ENCODE measurements at regions not wholly inside any gene's neighbourhood (a gene's known extent, or its start where the extent isn't known, plus 50 kb on each side); places are given as distances from the start of the nearest gene placed in this dataset.
"Not testable (repeated sequence)": the region's sequence is repeated elsewhere in the genome, so short reads cannot be mapped to it uniquely, and the experiment has no call there.

DNA sequence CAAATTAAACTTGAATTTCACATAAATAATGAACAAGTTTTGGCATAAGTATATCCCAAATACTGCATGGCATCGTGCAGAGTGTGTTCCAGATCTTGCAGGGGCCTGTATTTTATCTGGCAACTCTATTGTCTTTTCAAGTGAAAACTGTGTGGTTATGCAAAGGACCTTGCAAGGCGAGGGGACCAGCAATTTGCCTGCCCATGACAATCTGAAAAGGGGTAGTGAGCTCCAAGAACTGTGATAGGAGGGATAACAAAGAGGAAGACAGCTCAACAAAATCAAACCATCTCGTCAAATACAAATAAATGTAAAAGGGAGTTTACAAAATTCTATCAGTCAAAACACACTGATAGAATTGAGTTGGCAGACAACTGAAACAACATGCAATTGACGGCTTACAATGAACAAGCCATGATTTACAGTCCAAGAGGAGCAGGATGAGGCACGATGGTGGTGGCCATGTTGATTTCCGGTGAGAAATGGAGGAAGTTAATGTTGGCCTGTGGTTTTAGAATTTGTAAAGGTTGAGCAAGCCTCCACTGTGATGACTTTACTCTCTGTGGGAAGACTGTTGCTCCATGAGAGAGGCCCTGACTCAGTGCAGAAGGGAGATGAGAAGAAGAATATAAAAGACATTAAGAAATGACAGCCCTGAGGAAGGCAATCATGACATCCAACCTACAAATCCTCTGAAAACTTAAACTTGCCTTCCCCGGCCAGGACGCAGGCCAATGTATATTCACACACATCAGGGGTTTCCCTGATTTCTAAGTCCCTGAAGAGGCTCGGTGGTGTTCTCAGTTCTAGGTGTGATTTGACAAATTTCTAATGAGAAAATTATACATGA is 132.2 kb downstream of the ADSS2 start:
- peak; percentile 34 to 55 for DNase-seq (ENCODE audit: low read depth in 2 of 2)

DNA sequence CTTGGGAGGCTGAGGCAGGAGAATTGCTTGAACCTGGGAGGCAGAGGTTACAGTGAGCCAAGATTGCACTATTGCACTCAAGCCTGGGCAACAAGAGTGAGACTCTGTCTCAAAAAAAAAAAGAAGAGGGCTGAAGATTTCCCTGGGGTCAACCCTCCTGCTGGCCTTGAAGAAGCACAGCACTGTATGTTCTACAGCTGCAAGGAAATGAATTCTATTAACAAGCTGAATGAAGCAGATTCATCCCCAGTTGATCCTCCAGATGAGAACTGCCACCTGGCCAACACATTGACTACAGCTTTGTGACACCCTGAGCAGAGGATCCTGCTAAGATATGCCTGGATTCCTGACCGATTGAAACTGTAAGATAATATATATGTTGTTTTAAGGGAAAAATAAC is 129.5 kb downstream of the ADSS2 start:
- DNase-seq (ENCODE audit: low read depth in 2 of 2): peak in 1 of 2 donors; percentile 9

DNA sequence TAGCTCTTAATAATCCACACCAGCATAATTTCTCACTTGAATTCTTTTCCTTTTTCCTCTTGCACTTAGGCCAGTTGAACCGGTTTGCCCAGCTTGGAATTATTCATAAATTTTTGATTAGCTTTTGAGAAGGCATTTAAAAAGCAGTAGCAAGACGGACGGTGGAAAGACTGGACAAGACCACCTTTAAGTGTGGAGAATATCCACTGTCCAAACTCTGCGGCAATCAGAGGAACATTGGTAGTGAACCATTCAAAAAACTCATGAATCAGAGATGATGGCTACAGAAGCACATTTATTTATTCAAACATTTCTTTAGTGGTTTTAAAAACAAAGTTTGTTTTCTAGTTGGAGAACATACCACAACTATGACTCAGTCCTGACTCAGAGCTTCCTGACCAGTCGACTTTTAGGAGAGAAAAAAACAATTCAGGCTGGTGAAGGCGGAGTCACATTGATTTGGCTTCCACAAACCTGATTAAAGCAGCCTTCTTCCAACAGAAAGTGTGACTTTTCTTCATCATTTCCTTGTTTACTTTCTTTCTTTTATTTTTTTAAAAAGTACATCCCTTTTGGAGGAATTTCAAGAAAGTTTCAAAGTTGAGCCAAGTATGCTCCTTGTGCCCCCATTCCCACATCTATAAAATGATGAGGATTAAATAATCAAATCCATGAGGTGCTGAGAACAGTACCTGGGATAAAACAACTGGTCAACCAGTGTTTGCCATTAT is 128.8 kb downstream of the ADSS2 start:
- peak; percentile 96 to 98 for DNase-seq (ENCODE audit: low read depth in 2 of 2)

DNA sequence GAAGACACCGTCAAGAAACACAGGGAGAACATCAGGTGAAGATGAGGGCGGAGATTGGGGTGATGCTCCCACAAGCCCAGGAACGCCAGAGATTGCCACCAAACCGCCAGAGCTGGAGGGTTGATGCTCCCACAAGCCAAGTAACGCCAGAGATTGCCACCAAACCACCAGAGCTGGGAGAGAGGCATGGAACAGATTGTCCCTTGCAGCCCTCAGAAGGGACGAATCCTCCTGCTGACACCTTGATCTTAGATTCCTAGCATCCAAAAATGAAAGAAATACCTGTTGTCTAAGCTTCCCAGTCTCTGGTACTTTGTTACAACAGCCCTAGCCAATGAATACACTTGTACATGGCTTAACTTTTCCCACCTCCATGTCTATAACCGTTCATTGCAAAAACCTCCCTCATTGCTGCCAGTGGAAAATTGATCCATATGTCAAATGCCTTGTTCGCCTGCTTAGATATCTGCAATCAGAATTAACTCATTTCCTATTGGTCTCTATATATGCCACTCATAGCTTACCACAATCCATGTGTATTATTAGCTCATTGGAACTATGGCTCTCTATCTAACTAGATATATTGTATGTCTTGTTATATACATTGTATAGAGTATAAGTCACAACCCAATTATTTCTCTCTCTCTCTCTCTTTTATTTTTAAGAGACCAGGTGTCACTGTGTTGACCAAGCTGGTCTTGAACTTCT is 127.4 kb downstream of the ADSS2 start:
- DNase-seq (ENCODE audit: low read depth in 2 of 2): no peak

DNA sequence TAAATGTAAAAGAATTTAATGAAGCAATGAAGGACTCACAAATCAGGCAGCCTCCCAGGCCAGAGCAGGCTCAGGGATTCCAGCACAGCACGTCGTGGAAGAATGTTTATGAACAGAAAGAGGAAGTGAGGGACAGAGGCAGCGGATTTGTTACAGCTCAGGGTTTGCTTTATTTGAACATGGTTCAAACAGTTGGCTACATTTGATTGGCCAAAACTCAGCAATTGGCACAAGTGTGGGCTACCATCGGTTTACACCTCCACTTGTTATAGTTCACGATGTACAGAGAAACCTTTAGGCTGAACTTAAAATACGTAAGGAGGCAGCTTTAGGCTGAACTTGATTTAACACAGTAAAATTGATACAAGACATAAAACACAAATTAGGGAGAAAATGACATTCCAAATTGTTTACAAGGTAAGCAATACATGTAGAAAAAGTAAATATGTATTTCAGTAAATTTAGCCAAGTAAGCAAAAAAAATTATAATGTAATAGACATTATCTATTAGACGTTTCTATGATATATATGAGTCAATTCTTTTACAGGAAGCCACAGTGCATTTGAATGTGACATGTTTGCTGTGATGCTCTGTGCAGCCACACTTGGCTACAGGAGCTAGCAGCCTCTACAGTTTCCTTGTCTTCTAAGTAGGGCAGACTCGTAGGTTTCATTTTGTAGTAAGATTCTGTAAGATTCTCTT is 126.5 kb downstream of the ADSS2 start:
- peak; percentile 58 to 65 for DNase-seq (ENCODE audit: low read depth in 2 of 2)

GRCh38 chr1:244326757-244327156 is 125.0 kb downstream of the ADSS2 start:
- no peak for DNase-seq (ENCODE audit: low read depth in 2 of 2)

- DNase-seq (ENCODE audit: low read depth in 2 of 2): no peak
Measured at GRCh38 chr1:244327533-244327932, 124.2 kb downstream of the ADSS2 start.

DNA sequence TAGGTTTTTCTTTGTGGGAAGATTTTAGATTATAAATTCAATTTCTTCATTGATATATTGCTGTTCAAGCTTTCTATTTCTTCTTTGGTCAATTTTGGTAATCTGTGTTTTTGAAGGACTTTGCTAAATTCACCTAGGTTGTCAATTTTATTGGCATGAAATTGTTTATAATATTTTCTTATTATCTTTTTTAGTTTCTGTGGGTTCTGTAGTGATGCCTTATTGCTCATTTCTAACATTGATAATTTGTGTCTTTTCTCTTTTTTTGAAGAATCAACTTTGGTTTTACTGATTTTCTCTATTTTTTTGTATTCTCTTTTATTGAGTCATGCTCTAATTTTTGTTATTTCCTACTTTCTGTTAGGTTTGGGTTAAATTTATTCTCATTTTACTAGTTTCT is 123.2 kb downstream of the ADSS2 start:
- DNase-seq (ENCODE audit: low read depth in 2 of 2): no peak

DNA sequence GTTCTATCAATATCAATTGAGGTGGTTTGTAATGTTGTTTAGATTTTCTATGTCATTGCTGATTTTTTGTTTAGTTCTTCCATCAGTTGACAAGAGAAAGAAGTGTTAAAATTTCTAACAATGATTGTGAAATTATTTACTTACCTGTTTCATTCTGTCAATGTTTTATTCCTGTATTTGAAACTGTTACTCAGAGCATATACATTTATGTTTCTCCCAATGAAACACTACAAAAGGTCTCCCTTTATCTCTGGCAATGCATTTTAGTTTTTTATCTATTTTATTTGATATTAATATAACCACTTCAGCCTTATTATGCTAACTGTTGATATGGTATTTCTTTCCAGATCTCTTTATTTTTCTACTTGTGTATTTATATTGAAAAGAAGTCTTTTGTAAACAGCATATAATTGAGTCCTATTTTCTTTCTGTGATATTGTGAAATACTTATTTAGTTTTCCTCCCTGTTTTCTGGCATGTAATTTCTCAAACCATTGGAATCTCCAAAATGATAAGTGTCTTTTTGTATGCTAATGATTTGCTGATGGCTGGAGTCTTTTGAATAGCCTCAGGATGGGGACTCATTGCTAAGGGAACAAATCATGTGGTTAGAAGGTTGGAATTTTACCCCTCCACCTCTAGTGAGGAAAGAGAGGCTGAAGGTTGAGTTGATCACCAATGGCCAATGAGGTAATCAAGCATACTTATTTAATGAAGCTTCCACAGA is 122.0 kb downstream of the ADSS2 start:
- DNase-seq (ENCODE audit: low read depth in 2 of 2): no peak

- no peak for DNase-seq (ENCODE audit: low read depth in 2 of 2)
Measured at GRCh38 chr1:244330318-244330625, 121.4 kb downstream of the ADSS2 start.

GRCh38 chr1:244332761-244333160 is 118.9 kb downstream of the ADSS2 start:
- DNase-seq (ENCODE audit: low read depth in 2 of 2): not testable (repeated sequence)

- not testable (repeated sequence) for DNase-seq (ENCODE audit: low read depth in 2 of 2)
Measured at GRCh38 chr1:244334315-244334714, 117.4 kb downstream of the ADSS2 start.

DNA sequence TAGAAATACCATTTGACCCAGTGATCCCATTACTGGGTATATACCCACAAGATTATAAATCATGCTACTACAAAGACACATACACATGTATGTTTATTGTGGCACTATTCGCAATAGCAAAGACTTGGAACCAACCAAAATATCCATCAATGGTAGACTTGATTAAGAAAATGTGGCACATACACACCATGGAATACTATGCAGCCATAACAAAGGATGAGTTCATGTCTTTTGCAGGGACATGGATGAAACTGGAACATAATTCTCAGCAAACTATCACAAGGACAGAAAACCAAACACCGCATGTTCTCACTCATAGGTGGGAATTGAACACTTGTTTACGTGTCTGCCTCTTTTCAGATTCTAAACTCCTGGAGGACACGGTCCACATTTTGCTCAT is 116.9 kb downstream of the ADSS2 start:
- DNase-seq (ENCODE audit: low read depth in 2 of 2): not testable (repeated sequence)

GRCh38 chr1:244335456-244335855 is 116.3 kb downstream of the ADSS2 start:
- no peak for DNase-seq (ENCODE audit: low read depth in 2 of 2)

GRCh38 chr1:244336232-244336899 is 115.3 kb downstream of the ADSS2 start:
- DNase-seq (ENCODE audit: low read depth in 2 of 2): no peak

- no peak for DNase-seq (ENCODE audit: low read depth in 2 of 2)
Measured at GRCh38 chr1:244337839-244338238, 113.9 kb downstream of the ADSS2 start.

GRCh38 chr1:244339073-244339692 is 112.5 kb downstream of the ADSS2 start:
- no peak for DNase-seq (ENCODE audit: low read depth in 2 of 2)

DNA sequence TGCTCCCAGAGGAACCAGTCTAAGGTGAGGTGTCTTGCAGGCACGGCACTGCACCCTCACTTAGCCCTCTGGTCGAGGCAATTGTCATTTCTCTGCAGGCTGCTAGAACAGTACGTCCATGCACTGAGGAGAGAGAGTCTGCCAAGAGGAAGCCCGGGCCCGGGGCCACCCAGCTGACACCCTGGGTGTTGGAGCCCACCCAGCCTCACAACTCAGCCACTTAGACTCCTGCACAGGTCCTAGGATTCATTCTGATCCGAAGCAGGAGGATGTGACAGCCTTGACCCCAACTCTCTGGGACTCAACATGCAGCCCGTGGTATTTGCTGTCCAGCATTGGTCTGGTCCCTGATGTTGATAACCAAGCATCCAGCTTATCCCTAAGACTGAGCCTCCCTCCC is 111.9 kb downstream of the ADSS2 start:
- no peak for DNase-seq (ENCODE audit: low read depth in 2 of 2)

GRCh38 chr1:244340396-244340795 is 111.3 kb downstream of the ADSS2 start:
- DNase-seq (ENCODE audit: low read depth in 2 of 2): no peak
